HG03565 (cell line): ENCODE measurements at regions not wholly inside any gene's neighbourhood (a gene's known extent, or its start where the extent isn't known, plus 50 kb on each side); places are given as distances from the start of the nearest gene placed in this dataset.
"Not testable (repeated sequence)": the region's sequence is repeated elsewhere in the genome, so short reads cannot be mapped to it uniquely, and the experiment has no call there.

Source experiments
- ATAC-seq: cut with Tn5 transposase; IDR thresholded peaks from one replicate; pipeline ENCODE4 v1.9.1; 2021; ENCODE audit warnings: mild to moderate bottlenecking, moderate library complexity; ENCODE audit not compliant: unreplicated experiment

DNA sequence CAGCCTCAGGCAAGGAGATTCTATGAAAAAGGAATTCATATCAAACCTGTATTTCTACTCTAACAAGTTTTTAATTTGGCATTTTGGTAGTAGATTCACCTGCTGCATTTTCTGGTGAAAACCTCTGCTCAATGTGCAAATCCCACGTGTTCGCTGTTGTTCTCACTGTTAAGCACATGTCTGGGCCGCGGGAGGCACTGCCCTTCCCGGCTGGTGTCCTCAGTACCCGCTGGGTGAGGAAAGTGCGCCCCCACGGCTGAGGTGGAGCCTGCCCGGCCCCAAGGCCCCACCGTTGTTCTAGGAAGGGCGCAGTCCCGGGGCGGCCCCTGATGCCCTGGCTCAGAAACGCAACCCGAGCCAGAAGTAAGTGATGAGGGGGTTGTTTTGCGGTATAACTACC, 193.4 kb upstream of the VWC2 start:
- ATAC-seq: no peak

DNA sequence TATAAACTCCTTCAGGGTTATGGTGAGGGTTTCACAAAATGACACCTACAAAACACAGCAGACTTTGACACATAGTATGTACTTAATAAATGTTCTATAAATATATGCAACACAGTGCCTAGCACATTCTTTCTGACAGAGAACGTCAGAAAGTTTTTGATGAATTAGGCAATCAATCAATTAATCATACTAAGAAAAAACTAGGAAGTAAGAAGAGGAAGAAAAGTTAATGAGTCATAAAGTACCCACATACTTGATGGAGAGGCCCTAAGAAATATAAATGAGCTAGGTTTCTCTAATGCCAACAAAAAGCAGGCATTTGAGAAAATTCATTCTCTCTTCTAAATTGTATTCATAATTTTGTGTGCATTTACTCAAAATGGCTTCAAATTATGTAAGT, 192.7 kb upstream of the VWC2 start:
- ATAC-seq: no peak

DNA sequence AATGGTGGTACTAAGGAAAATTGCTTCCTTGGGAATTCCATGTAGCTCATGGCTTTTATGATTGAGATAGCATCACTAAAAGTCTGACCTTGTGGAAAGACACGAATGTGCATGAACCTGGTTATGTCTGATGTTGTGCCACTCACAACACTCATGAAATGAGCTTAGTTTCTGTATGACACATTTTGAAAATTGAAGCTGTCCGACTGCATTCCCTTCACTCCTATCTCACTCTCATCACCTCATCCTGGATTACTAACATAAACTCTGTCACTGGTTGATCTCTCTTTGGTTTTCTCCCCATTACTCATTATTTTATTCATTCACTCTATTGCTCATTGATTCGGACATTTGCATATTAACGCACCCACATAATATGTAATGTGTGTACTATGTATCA, 190.0 kb upstream of the VWC2 start:
- ATAC-seq: no peak

DNA sequence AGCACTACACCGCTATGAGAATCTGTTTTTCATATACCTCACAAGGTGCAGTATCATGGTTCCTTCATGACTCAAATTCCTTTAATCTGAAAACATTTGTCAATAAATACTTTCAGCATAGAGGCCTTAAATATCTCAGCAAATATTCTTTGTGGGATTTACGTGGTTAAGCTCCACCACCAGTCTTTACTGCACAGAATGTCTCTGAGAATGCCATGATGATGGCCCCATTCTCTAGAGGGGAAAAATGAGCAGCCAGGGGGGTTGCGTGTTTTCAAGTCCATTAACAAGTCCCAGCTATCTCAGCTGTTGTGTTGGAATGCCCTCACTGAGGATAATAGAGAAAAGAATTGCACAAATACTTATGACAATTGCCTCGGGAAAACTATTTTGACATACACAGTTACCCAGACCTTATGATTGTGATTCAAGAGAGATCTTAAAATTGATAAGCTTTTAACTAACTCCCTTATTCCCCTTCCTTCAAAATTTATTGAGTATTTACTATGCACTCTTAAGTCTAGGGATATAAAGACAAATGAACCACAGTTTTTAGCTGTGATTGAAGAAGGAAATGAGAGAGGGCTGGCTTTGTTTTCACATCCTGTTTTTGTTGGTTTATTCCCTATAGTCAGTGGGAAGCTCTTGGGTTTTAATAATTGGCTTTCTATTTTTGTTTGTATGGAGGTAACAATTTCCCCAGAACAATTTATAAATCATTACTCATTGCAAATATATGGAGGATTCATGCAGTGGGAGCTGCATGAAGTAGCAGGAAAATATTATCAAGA, 176.5 kb upstream of the VWC2 start:
- ATAC-seq: no peak

DNA sequence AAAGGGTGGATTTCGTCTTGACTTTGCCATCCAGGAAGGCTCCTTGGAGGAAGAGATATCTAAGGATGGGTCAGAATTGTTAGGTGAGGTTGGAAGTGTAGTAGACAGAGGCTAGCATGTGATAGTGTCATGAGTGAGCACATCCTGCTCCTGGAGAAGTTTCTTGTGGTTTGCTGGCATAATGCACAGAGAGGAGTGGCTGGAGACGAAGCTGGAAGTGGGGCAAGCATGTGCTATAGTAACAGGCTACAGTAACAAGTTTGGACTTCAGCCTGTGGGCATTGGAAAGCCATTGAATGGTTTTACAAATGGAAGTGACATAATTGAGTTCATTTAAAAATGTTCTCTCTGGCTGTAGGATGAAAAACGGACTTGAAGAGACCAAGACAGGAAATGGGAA, 175.6 kb upstream of the VWC2 start:
- no peak for ATAC-seq

DNA sequence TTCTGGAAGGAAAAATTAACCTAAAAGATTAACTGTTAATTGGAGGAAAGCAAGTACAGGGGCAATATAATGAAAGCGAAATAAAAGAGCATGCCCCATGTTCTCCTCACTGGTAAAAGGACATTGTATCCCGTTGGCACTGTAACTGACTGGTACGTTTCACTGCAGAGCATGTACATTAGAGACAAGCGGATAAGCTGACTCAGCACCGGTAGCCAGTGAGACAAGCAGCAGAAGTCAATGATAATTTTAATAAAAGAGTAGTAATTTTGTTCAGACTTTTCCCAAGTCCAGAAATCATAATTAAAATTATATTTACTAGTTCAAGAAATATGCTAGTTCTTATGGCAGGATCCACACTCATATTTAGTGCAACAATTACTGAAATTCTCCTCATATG, 161.5 kb upstream of the VWC2 start:
- ATAC-seq: no peak

DNA sequence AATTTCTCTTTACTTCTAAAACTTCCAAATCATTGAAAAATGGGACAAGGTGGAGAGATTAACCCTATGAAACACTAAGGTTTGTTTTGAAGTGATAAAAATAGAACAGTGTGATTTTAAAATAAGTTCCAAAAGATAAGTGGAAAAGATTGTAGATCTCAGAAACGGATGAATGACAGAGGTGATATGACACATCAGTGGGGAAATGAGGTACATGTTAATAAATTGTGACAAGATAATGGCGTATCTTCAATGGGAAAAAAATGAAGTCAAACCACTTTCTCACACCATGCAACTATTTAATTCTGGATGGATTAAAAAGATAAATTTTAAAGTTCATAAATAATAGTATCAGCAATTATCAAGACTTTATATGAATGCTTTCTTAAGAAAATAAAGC, 159.7 kb upstream of the VWC2 start:
- no peak for ATAC-seq

DNA sequence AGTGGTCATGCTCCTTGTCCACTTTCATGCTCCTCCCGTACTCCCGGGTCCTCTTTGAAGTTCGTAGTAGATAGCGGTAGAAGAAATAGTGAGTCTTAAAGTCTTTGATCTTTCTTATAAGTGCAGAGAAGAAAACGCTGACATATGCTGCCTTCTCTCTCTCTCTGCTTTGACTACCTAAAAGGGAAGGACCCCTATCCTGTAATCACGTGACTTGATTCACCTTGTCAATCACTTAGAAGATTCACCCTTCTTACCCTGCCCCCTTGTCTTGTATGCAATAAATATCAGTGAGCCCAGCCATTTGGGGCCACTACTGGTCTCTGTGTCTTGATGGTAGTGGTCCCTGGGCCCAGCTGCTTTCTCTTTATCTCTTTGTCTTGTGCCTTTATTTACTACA, 158.5 kb upstream of the VWC2 start:
- not testable (repeated sequence) for ATAC-seq

DNA sequence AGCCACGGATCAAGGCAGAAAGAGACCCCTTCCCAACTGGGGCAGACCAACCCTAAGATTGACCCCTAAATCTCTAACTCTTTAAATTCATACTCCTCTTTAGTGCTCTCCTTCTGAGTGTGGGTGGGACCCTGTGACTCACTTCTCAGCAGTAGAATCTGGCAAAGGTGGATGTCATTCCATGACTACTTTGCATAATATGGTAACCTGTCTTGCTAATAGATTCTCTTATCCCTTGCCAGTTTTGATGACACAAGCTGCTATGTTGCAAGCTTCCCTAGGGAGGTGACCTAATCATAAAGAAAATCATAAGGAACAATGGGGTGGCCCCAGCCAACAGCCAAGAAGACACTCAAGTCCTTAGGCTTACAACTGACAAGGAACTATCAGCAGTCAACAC, 155.4 kb upstream of the VWC2 start:
- ATAC-seq: no peak

DNA sequence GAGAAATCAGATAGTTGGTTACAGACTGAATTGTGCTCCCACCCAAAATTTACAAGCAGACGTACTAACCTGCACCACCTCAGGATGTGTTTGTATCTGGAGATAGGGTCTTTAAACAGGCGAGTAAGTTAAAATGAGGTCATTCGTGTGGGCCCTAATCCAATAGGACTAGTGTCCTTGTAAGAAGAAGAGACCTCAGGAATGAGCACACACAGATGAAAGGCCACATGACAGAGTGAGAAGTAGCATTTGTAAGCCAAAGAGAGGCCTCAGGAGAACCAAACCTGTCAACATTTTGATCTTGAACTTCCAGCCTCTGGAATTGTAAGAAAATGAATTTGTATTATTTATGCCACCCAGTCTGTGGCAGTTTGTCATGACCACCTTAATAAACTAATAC, 149.5 kb upstream of the VWC2 start:
- ATAC-seq: no peak

DNA sequence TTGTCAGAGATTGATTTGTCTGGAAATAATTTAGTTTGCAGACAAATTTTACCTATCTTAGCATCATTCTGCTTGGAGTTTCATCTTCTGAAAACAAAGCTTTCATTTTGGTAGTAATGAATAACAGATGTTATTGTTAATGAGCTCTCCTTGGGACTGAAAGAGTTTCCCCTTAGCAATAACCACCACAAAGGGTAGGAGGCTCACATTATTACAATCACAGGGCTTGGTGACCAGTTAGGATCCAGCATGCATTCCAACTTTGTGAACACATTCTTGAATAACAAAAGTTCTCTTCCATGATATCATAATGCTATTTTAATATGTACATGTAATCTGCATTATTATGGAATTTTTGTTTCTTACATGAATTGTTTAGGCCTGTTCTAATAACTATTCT, 148.8 kb upstream of the VWC2 start:
- ATAC-seq: no peak

DNA sequence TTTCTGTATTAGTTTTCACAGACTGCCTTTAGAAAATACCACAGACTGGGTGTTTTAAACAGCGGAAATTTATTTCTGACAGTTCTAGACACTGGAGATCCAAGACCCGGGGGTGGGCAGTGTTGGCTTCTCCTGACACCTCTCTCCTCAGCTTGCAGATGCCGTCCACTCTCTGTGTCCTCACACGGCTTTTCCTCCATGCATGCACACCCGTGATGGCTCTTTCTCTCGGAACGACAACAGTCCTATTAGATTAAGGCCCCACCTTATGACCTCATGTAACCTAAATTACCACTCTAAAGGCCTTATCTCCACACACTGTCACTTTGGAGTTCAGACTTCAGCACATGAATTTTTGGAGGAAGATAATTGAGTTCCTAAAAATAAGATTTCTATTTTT, 142.9 kb upstream of the VWC2 start:
- no peak for ATAC-seq

DNA sequence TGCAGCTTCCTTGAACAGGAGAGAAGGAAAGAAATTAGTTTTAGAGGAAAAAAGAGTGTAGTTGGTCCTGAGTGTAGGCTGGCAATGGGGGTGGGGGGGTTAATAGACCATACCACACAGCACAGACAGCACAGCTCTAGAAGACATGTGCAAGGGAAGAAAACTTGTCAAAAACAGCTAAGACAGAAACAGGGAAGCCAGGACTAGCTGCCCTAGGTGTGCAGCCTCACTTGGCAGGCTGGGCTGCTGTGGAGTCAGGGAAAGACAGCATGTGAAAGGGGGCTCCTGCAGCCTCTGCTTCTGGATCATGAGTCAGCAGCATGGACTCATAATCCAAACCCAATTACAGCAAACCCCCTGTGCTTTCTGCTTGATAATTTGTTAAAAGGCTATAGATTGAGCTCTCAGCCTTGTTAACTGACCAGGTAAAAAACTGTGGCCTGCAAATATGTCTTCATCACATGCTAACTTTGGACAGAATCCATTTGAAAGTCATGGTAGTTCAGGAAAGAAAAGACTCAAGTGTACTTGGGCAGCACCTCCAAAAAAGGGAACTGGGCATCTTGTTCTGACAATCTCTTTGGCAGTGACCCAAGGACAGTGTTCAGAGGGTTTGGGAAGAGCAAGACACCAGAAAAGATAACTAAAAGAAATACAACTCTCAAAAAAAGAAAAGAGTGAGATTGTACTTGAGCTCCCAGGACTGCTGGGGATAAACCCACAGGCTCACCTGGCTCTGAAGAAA, 142.2 kb upstream of the VWC2 start:
- ATAC-seq: no peak

DNA sequence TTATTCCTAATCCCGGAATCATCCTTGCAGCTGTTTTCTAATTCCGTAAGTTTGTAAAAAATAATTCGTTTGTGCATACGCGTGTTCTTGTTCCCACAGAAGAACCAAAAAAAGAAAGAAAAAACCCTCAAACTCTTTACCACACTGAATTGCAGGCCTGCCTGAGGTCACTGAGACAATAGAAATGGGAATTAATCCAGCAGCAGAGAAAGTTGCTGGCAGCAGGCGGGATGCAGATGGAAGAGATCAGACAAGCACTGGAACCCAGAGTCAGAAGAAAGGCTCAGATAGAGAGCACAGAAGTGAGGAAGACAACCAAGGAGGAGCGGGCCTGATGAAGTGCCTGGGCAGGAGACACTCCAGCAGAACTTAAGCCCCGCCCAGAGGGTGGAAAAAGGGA, 141.5 kb upstream of the VWC2 start:
- ATAC-seq: no peak

DNA sequence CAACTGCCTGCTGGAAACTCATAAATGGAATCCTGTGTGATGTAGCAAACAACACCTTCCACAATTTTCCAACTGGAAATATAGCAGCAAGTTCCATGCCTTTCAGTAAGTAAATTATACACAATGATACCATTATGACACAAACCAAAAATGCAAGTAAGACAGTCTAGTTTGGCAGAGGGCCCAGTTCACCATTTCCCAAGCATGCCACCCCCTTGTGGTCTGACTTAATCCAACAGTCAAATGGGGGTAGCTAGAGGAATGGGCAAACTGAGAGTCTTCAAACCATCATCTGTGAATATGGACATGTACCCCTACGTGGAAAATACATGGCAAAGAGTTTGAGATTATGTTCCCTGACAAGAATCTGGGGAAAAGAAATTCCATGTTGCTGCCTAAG, 137.6 kb upstream of the VWC2 start:
- ATAC-seq: no peak

DNA sequence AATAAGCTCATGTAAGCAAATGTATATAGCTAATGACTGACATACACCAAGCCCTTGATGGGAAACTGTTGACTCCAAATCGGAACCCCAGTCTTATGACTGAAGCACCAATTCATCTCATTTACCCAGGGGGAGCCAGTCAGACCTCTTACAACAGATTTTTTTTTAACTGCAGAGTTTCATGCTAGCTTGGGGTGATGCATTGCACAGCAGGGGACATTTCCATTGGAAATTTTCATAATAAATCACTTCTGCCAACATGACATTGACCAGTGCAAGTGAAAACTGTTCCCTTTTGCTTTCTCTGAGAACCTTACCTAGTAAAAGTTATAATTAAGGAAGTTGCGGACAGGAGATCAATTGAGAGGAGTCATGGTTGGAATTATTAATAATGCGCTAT, 137.0 kb upstream of the VWC2 start:
- ATAC-seq: no peak

DNA sequence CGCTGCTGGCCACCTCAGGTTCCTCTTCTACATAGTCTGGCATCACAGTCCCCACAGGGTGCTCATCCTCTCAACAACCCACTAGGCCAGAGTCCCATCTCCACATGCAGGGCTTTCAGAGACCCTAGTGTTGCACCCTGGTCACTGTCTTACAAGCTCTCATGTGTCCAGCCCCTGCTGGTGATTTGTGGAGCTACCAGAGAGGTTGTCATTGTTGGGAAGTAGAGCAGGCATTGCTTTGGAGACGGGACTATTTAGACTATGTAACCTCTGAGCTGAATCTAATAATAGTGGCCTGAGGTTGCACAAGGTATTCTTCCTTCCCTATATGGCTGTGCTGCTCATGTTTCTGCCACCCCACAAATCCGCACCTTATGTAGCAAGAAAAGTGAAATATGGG, 135.3 kb upstream of the VWC2 start:
- ATAC-seq: no peak

DNA sequence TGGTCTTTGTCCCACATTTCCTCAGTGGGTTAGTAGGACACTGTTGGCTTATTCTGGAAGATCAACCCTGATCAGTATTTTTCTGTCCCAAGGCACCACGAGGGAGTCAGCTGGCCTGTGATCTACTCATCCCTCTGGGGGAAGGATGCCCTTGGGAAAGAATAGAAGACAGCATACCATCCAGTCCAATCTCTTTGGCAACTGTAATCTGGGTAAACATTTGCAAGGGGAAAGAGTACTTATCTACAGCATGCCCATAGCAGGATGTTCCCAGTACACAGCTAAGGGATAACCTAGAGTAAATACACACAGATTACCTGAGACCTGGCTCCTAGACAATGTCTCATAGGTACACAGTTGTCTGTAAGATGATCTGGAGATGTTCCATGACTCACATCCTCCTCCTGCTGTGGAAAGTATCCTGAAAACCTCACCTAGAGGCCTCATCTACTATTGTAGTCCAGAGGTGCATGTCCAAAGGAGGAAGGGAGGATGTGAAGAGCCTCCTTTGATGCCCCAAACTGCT, 134.3 kb upstream of the VWC2 start:
- ATAC-seq: no peak

DNA sequence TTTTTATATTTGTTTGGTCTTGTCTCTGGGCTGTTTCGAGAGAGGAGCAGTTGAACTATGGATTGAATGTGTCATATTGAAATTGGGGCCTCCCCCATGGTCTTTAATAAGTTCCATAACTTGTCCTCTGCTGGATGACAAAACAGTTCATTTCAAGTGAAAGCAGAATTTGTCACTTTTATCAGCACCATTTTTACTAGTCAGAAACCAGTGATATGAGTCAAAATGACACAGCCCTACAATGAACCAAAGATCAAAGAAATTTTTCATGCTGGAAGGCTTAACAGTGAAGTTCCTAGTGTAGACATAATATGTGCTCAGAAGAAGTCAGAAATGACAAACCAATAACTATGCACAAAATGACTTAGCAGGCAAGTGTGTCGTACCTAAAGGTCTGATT, 133.6 kb upstream of the VWC2 start:
- ATAC-seq: peak; percentile 66

DNA sequence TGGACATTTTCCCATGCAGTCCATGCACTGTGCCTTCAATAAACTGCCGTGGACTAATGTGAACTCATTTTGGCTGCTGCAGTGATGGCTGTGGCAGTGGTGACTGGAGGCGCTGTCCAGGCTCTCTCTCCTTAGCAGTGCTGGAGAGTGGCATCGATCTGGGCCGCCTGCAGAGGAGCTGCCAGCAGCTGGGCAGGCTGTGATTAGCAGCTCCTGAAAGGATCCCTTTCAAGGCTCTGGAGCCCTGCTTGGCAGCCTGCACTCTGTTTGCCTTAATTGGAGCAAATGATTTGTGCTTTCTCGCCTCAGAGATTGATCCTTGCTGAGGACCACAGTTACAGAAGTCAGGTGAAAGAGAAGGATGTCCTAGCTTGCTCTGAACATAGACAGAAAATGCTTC, 130.1 kb upstream of the VWC2 start:
- ATAC-seq: no peak

DNA sequence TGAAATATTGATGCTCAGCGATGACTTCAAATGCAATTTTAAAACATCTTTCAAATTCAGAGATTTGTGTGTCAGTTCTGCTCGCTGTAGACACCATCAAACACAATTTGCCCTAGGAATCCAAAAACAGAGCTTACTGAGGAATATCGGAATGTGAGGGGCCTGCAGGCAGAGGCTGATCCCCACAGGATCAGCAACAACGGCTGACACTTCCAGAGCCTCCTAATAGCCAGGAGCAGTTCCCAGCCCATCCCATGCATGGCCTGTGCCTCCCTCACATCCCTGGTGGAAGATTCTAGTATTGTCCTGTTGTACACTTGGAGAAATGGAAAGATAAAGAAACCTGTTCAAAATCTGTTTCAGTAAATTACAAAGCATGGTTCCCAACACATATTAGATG, 129.7 kb upstream of the VWC2 start:
- ATAC-seq: no peak

DNA sequence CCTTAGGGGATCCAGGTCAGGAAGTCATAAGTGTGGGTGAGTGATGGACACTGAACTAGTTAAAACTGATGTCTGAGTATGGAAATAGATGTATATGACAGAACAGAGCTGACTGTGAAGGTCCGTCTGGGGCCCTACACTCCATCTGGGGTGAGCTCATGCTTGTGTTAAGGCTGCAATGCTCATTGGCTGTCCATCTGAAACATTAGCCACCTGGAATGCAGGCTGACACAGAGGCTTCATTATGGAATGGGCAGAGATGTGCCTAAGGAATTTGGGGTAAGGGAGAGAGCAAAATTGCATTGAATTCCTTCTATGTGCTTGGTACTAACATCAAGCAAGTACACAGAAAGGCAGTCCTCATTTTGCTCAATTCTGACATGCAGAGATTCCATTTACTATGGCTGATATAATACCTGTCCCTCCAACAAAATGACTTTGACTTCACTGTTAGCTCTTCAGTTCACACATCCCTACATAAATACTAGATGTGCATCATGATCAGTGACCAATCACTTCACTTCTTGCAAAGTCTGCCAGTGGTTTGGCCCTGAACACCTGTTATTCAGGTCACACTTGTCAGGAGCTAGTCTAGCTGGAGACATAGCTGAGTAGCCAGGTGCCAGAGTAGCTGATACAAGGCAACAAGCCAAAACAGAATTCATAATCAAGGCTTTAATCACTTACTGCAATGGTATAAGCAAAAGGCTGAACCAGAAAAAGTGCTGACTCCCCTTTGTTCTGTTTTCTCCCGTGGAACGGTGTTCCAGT, 128.9 kb upstream of the VWC2 start:
- ATAC-seq: no peak
